ENCODE measurements at regions not wholly inside any gene's neighbourhood (a gene's known extent, or its start where the extent isn't known, plus 50 kb on each side); places are given as distances from the start of the nearest gene placed in this dataset.

DNA sequence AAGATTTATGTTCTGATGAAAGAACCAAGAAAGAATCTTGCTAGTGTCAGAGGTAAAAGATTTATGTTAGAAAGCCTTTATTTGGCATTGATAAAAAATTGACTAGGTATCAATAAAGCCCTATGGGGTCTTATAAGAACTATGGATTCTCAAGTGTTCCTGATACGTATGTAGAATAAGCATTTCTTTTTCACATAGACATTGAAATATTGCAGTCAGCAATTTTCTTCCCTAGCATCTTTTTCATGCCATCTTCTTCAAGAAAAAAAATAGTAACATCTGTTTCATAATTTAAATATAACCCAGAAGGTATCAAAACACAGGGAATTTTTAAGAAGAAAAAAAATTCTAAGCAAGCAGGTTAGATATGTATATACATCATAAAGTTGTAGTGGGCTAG, 230.6 kb downstream of the CENPW start:
- no peaks in the 10 kb centered on the region for H3K9me3 Mint-ChIP-seq
- H3K9ac ChIP-seq (ENCODE audit: extremely low read depth, insufficient read length, low read length): no peak overlapping the region

More for the DNA sequence above, 230.6 kb downstream of the CENPW start:
- no peak for DNase-seq
- Histone ChIP-seq H2AK5ac (ENCODE audit: insufficient read length, low read length) (no peak overlapping the region), H3K79me2 (ENCODE audit: insufficient read depth, low read length) (no peaks in the 10 kb centered on the region), H3K4me2 (ENCODE audit: insufficient read depth, insufficient read length, low read length) (no peak overlapping the region), H3K27me3 (ENCODE audit: insufficient read depth, low read length) (no peaks in the 10 kb centered on the region), H3K56ac (ENCODE audit: insufficient read length, low read depth, low read length) (no peak overlapping the region), H2BK20ac (ENCODE audit: low read depth, low read length, poor library complexity, severe bottlenecking) (no peak overlapping the region), H2BK15ac (ENCODE audit: low read depth, low read length) (no peak overlapping the region), H2BK120ac (ENCODE audit: low read depth, low read length, poor library complexity, severe bottlenecking) (no peak overlapping the region), H3K27ac (ENCODE audit: insufficient read length, low read depth, low read length) (no peak overlapping the region), H4K5ac (ENCODE audit: insufficient read length, low read depth, low read length) (no peak overlapping the region), H4K91ac (ENCODE audit: insufficient read length, low read depth, low read length) (no peak overlapping the region), H3K23me2 (ENCODE audit: insufficient read length, low read depth, low read length, poor library complexity, severe bottlenecking) (no peaks in the 10 kb centered on the region), H4K8ac (replicated peaks; ENCODE audit: insufficient read length, low read depth, low read length) (no peak overlapping the region), H4K20me1 (ENCODE audit: control insufficient read depth, insufficient read depth, insufficient read length) (no peaks in the 10 kb centered on the region), H3K14ac (ENCODE audit: insufficient read depth, low read length) (no peak overlapping the region), H3K18ac (ENCODE audit: insufficient read length, low read depth, low read length) (no peak overlapping the region), H2BK12ac (ENCODE audit: insufficient read length, low read depth, low read length) (no peak overlapping the region), H2AFZ (ENCODE audit: low read length) (no peak overlapping the region), H3K4me1 (ENCODE audit: insufficient read depth, low read length) (no peaks in the 10 kb centered on the region), H3K4ac (ENCODE audit: low read depth, low read length) (no peak overlapping the region), H3K9me3 (ENCODE audit: control insufficient read depth, low read depth, low read length) (no peaks in the 10 kb centered on the region), H3K23ac (ENCODE audit: insufficient read length, low read depth, low read length) (no peak overlapping the region), H2BK5ac (ENCODE audit: insufficient read length, low read length) (no peak overlapping the region), H3T11ph (ENCODE audit: low read length) (no peak overlapping the region), H3K79me1 (ENCODE audit: insufficient read depth, low read depth, low read length, poor library complexity, severe bottlenecking) (no peaks in the 10 kb centered on the region)
- no peaks in the 10 kb centered on the region for H3K4me1 Mint-ChIP-seq
- peaks cover 0 to 7% (median 0%) of the 10 kb centered on the region in 3 experiments; a peak in 1 of 7 replicates for H3K36me3 Mint-ChIP-seq (ENCODE audit: insufficient read depth in 1 of 3, low read depth in 3 of 3)
- no CpG with 5 or more reads among the region's 1 CpG for WGBS (ENCODE audit: extremely low coverage, insufficient read length, low lambda C conversion rate)
- no peak overlapping the region for H3K27ac Mint-ChIP-seq
- TF ChIP-seq, protein P1, sequence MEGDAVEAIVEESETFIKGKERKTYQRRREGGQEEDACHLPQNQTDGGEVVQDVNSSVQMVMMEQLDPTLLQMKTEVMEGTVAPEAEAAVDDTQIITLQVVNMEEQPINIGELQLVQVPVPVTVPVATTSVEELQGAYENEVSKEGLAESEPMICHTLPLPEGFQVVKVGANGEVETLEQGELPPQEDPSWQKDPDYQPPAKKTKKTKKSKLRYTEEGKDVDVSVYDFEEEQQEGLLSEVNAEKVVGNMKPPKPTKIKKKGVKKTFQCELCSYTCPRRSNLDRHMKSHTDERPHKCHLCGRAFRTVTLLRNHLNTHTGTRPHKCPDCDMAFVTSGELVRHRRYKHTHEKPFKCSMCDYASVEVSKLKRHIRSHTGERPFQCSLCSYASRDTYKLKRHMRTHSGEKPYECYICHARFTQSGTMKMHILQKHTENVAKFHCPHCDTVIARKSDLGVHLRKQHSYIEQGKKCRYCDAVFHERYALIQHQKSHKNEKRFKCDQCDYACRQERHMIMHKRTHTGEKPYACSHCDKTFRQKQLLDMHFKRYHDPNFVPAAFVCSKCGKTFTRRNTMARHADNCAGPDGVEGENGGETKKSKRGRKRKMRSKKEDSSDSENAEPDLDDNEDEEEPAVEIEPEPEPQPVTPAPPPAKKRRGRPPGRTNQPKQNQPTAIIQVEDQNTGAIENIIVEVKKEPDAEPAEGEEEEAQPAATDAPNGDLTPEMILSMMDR (conservative IDR thresholded peaks at IDR 0.05): no peak
- no peak overlapping the region for H3K4me3 Mint-ChIP-seq
- no peaks in the 10 kb centered on the region for H3K27me3 Mint-ChIP-seq (ENCODE audit: low read depth)

Measured in H9 (cell line).